Activated naive CD4-positive, alpha-beta T cell treated with anti-CD3 and anti-CD28 coated beads, Interleukin-2, amount 10 ng/mL, durations not matched to agents 7 days and 5 days (primary cell): ENCODE measurements at regions not wholly inside any gene's neighbourhood (a gene's known extent, or its start where the extent isn't known, plus 50 kb on each side); places are given as distances from the start of the nearest gene placed in this dataset.
A peak's percentile ranks its signal among the peaks of the same experiment; 100 is the strongest.
"Not testable (repeated sequence)": the region's sequence is repeated elsewhere in the genome, so short reads cannot be mapped to it uniquely, and the experiment has no call there.

Experiments used
- CTCF ChIA-PET: fragments of 350-600 bp; sonication (Branson Sonifier 250); formaldehyde crosslinking; loops from one replicate; lab custom pipeline; 2021; ENCODE audit warnings: antibody characterized with exemption; lab: Charles Lee
- DNase-seq: peaks from one replicate; pipeline ENCODE4 v3.0.0-alpha.2; 2020
- H3K27ac Mint-ChIP-seq: one replicate; pipeline ENCODE4 v1.8.0; 2021; ENCODE audit warnings: mild to moderate bottlenecking, moderate library complexity, mixed read lengths
- H3K27me3 Mint-ChIP-seq: one replicate; pipeline ENCODE4 v1.8.0; 2021; ENCODE audit warnings: mild to moderate bottlenecking, mixed read lengths
- H3K36me3 Mint-ChIP-seq: one replicate; pipeline ENCODE4 v1.8.0; 2021; ENCODE audit warnings: mixed read lengths
- H3K4me1 Mint-ChIP-seq: one replicate; pipeline ENCODE4 v1.8.0; 2021; ENCODE audit warnings: mixed read lengths
- H3K4me3 Mint-ChIP-seq: one replicate; pipeline ENCODE4 v1.8.0; 2021; ENCODE audit warnings: mild to moderate bottlenecking, moderate library complexity, mixed read lengths
- H3K9me3 Mint-ChIP-seq: one replicate; pipeline ENCODE4 v1.8.0; 2021; ENCODE audit warnings: mixed read lengths

GRCh38 chr9:61628951-61629350 is 439.1 kb downstream of the SPATA31A7 start:
- H3K4me1 Mint-ChIP-seq: not testable (repeated sequence)

GRCh38 chr9:61634192-61634591 is 444.4 kb downstream of the SPATA31A7 start:
- H3K9me3 Mint-ChIP-seq: no peaks in the 10 kb centered on the region
- CTCF ChIA-PET: no interaction called here
- H3K36me3 Mint-ChIP-seq: no peaks in the 10 kb centered on the region
- no peaks in the 10 kb centered on the region for H3K4me1 Mint-ChIP-seq
- H3K4me3 Mint-ChIP-seq: no peak overlapping the region
- H3K27ac Mint-ChIP-seq: no peak overlapping the region
- H3K27me3 Mint-ChIP-seq: no peaks in the 10 kb centered on the region
- no peak for DNase-seq

More at GRCh38 chr9:61628951-61629350, 439.1 kb downstream of the SPATA31A7 start:
- H3K27ac Mint-ChIP-seq, CTCF ChIA-PET, H3K9me3 Mint-ChIP-seq, H3K27me3 Mint-ChIP-seq, H3K36me3 Mint-ChIP-seq, DNase-seq, H3K4me3 Mint-ChIP-seq: not testable (repeated sequence)

- H3K36me3 Mint-ChIP-seq, H3K27me3 Mint-ChIP-seq, CTCF ChIA-PET, H3K4me1 Mint-ChIP-seq, H3K27ac Mint-ChIP-seq, DNase-seq, H3K4me3 Mint-ChIP-seq: not testable (repeated sequence)
- peaks cover 15% of the 10 kb centered on the region for H3K9me3 Mint-ChIP-seq
Observed at GRCh38 chr9:61664232-61664631, 474.4 kb downstream of the SPATA31A7 start.

DNA sequence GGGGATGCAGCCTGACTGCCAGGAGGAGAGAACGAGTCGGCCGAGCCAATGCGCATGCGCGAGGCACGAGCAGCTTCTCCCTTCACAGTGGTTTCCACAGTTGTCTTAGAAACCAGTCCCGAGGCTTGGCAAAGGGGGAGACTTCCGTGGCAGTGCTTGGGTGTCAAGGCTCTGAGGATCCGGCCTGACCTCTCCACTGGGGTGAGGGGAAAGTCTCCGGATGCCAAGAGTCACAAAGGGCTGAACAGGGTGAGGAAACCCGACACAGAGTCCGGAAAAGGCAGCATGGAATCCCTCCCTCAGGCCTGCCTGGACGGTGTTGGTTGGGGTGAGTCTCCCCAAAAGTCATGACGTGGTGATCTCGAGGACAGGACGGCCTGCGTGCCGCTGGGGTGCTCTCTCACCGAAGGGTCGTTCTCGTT is 475.5 kb downstream of the SPATA31A7 start:
- Mint-ChIP-seq H3K27ac (no peak overlapping the region), H3K4me1 (no peaks in the 10 kb centered on the region), H3K4me3 (no peak overlapping the region), H3K36me3 (no peaks in the 10 kb centered on the region), H3K27me3 (no peaks in the 10 kb centered on the region), H3K9me3 (peaks cover 20% of the 10 kb centered on the region)
- no peak for DNase-seq
- CTCF ChIA-PET: no interaction called here

DNA sequence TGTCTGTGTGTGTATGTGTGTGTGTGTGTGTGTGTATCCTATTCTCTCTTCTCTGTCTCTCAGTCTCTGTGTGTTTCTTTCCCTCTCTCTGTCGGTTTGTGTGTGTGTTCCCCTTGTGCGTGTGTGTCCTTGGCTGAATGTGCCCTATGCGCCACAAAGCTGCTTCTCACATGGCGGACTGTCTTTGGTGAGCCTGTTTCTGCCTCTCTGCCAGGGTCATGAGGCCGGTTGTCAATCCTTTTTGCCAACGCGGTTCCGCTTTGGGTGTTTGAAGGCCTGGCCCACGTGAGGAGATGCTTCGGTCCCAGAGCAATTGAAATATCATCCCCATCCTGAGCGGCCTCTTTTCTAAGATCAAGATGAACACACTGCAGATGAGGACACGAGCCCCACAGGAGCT is 476.0 kb downstream of the SPATA31A7 start:
- H3K36me3 Mint-ChIP-seq: no peaks in the 10 kb centered on the region
- H3K9me3 Mint-ChIP-seq: peaks cover 25% of the 10 kb centered on the region
- H3K27me3 Mint-ChIP-seq: no peaks in the 10 kb centered on the region
- no peak overlapping the region for H3K4me3 Mint-ChIP-seq
- CTCF ChIA-PET: no interaction called here
- no peaks in the 10 kb centered on the region for H3K4me1 Mint-ChIP-seq
- no peak overlapping the region for H3K27ac Mint-ChIP-seq
- no peak for DNase-seq

- H3K36me3 Mint-ChIP-seq: no peaks in the 10 kb centered on the region
- no peak overlapping the region for H3K27ac Mint-ChIP-seq
Observed at GRCh38 chr9:61666310-61666709, 476.5 kb downstream of the SPATA31A7 start.

DNA sequence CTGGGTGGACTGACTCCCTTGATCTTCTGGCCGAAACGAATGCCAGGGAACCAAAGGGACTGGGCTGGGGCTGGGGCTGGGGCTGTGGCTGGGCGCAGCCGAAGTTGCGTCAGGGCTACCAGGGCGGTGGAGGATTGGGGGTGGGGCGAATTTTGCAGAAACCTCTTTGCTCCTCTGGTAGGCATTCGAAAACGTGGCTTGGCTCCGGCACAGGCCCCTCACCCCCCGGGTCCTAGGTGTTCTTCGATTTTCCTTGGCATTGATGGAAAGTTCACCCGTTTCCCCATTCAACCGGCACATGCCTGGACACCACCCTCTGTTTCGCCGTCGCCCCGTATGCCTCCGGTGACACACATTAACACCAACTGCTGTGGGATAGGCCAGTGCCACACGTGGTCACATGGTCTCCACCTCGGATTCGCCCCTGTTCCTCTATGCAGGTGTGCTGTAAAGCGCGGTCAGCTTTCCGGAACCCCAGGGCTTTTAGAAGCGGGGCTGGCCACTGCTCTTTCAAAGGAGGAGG is 477.1 kb downstream of the SPATA31A7 start:
- CTCF ChIA-PET: no interaction called here
- Mint-ChIP-seq H3K27ac (no peak overlapping the region), H3K4me3 (no peak overlapping the region), H3K27me3 (no peaks in the 10 kb centered on the region), H3K36me3 (no peaks in the 10 kb centered on the region), H3K9me3 (peaks cover 30% of the 10 kb centered on the region), H3K4me1 (no peaks in the 10 kb centered on the region)
- DNase-seq: no peak

More at GRCh38 chr9:61666310-61666709, 476.5 kb downstream of the SPATA31A7 start:
- CTCF ChIA-PET: no interaction called here
- H3K27me3 Mint-ChIP-seq: no peaks in the 10 kb centered on the region
- H3K9me3 Mint-ChIP-seq: peaks cover 28% of the 10 kb centered on the region
- no peak for DNase-seq
- no peaks in the 10 kb centered on the region for H3K4me1 Mint-ChIP-seq
- no peak overlapping the region for H3K4me3 Mint-ChIP-seq

DNA sequence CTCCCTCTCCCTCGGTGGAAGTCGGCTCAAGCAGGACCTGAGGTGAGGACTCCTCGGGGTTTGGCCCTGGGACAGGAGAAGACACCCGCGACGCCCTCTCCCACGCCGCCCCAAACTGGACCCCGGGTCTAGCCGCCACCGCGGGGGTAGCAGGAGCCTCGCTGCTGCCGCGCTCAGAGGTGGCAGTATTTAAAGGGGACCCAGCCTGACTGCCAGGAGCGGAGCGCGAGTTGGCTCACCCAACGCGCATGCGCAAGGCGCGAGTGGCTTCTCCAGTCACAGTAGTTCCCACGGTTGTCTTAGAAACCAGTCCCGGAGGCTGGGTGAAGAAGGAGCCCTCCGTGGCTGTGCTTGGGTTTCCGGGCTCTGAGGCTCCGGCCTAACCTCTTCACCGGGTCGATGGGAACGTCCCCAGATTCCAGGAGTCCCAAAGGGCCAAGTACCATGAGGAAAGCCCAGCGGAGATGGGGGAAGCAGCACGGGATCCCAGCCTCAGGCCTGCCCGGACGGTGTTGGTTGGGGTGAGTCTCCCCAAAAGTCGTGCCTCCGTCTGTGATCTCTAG is 477.8 kb downstream of the SPATA31A7 start:
- no peaks in the 10 kb centered on the region for H3K27me3 Mint-ChIP-seq
- no peaks in the 10 kb centered on the region for H3K36me3 Mint-ChIP-seq
- H3K27ac Mint-ChIP-seq: no peak overlapping the region
- H3K9me3 Mint-ChIP-seq: peaks cover 30% of the 10 kb centered on the region
- CTCF ChIA-PET: no interaction called here
- H3K4me3 Mint-ChIP-seq: no peak overlapping the region
- H3K4me1 Mint-ChIP-seq: no peaks in the 10 kb centered on the region
- no peak for DNase-seq

DNA sequence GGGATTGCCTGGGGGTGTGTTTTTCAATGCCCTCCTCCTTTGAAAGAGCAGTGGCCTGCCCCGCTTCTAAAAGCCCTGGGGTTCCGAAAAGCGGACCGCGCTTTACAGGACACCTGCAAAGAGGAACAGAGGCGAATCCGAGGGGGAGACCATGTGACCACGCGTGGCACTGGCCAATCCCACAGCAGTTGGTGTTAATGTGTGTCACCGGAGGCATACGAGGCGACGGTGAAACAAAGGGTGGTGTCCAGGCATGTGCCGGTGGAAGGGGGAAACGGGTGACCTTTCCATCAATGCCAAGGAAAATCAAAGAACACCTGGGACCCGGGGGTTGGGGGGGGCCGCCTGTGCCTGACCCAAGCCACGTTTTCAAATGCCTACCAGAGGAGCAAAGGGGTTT is 478.4 kb downstream of the SPATA31A7 start:
- H3K27ac Mint-ChIP-seq, DNase-seq, H3K4me1 Mint-ChIP-seq, H3K36me3 Mint-ChIP-seq, CTCF ChIA-PET, H3K4me3 Mint-ChIP-seq, H3K27me3 Mint-ChIP-seq: not testable (repeated sequence)
- H3K9me3 Mint-ChIP-seq: peaks cover 32% of the 10 kb centered on the region

DNA sequence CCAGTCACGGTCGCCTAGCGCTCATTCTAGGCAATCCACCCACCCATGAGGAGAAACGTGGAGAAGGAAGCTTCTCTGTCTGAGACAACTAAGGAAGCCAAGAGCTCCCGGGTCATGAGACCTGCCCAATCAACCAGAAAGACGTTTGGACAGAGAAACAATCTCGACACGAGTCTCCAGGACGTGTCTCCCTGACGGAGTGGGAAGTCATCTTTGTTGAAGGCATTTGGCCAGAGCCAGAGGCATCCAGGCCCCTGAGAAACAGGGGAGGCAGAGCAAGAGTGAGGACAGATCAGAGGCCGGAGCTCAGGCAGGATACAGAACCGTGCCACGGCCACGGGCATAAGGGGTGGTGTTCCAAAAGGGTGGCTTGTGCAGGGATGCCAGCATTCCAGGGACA is 479.0 kb downstream of the SPATA31A7 start:
- no peak overlapping the region for H3K4me3 Mint-ChIP-seq
- H3K27me3 Mint-ChIP-seq: no peaks in the 10 kb centered on the region
- no peaks in the 10 kb centered on the region for H3K36me3 Mint-ChIP-seq
- no peak for DNase-seq
- H3K4me1 Mint-ChIP-seq: no peaks in the 10 kb centered on the region
- peaks cover 36% of the 10 kb centered on the region for H3K9me3 Mint-ChIP-seq
- CTCF ChIA-PET: no interaction called here
- no peak overlapping the region for H3K27ac Mint-ChIP-seq

DNA sequence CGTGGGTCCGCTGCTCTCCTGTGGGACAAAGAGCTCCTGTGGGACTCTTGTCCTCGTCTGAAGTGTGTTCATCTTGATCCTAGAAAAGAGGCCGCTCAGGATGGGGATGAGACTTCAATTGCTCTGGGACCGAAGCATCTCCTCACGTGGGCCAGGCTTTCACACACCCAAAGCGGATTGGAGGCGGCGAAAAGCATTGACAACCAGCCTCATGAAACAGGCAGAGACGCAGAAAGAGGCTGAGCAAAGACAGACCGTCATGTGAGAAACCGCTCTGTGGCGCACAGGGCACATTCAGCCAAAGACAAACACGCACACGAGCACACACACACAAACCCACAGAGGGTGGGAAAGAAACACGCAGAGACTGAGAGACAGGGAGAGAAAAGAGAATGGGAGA is 479.5 kb downstream of the SPATA31A7 start:
- H3K9me3 Mint-ChIP-seq: peaks cover 36% of the 10 kb centered on the region
- no peaks in the 10 kb centered on the region for H3K4me1 Mint-ChIP-seq
- no peak overlapping the region for H3K27ac Mint-ChIP-seq
- DNase-seq: no peak
- no peaks in the 10 kb centered on the region for H3K36me3 Mint-ChIP-seq
- H3K4me3 Mint-ChIP-seq: no peak overlapping the region
- H3K27me3 Mint-ChIP-seq: no peaks in the 10 kb centered on the region
- CTCF ChIA-PET: no interaction called here

DNA sequence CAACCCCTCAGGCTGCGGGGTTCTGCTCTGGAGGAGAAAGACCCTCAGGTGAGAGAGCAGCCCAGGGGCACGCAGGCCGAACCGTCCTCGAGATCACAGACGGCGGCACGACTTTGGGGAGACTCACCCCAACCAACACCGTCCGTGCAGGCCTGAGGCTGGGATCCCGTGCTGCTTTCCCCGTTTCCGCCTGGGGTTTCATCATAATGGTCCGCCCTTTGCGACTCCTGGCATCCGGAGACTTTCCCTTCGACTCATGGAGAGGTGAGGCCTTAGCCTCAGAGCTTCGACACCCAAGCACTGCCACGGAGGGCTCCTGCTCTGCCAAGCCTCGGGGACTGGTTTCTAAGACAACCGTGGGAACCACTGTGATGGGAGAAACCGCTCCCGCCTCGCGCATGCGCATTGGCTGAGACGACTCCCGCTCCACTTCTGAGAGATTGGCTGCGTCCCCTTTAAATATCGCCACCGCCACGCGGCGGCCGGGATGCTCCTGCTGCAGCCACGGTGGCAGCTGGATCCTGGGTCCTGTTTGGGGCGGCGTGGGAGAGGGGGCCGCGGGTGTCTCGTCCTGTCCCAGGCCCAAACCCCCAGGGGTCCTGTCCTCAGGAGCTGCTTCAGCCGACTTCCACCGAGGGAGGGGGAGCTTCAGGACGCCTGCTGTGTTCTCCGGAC is 480.1 kb downstream of the SPATA31A7 start:
- H3K36me3 Mint-ChIP-seq, H3K4me1 Mint-ChIP-seq, DNase-seq, H3K27me3 Mint-ChIP-seq, H3K4me3 Mint-ChIP-seq, CTCF ChIA-PET, H3K27ac Mint-ChIP-seq: not testable (repeated sequence)
- peaks cover 37% of the 10 kb centered on the region for H3K9me3 Mint-ChIP-seq

- CTCF ChIA-PET: no interaction called here
- peak overlapping the region; percentile 45 for H3K27ac Mint-ChIP-seq
- no peak for DNase-seq
- H3K9me3 Mint-ChIP-seq: peaks cover 39% of the 10 kb centered on the region
- no peaks in the 10 kb centered on the region for H3K27me3 Mint-ChIP-seq
- no peaks in the 10 kb centered on the region for H3K36me3 Mint-ChIP-seq
- H3K4me3 Mint-ChIP-seq: no peak overlapping the region
- no peaks in the 10 kb centered on the region for H3K4me1 Mint-ChIP-seq
Observed at GRCh38 chr9:61670616-61671015, 480.8 kb downstream of the SPATA31A7 start.

GRCh38 chr9:61671276-61671973 is 481.6 kb downstream of the SPATA31A7 start:
- Mint-ChIP-seq H3K4me1 (no peaks in the 10 kb centered on the region), H3K27ac (no peak overlapping the region), H3K27me3 (no peaks in the 10 kb centered on the region), H3K36me3 (no peaks in the 10 kb centered on the region), H3K9me3 (peaks cover 35% of the 10 kb centered on the region), H3K4me3 (no peak overlapping the region)
- no peak for DNase-seq
- CTCF ChIA-PET: no interaction called here

DNA sequence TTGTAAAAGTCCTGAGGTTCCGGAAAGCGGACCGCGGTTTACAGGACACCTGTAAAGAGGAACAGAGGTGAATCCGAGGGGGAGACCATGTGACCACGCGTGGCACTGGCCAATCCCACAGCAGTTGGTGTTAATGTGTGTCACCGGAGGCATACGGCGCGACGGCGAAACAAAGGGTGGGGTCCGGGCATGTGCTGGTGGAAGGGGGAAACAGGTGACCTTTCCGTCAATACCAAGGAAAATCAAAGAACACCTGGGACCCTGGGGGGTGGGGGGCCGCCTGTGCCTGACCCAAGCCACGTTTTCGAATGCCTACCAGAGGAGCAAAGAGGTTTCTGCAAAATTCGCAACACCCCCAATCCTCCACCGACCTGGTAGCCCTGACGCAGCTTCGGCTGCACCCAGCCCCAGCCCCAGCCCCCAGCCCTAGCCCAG is 482.3 kb downstream of the SPATA31A7 start:
- H3K27me3 Mint-ChIP-seq, H3K36me3 Mint-ChIP-seq, H3K4me1 Mint-ChIP-seq, CTCF ChIA-PET, H3K4me3 Mint-ChIP-seq, DNase-seq, H3K27ac Mint-ChIP-seq: not testable (repeated sequence)
- peaks cover 32% of the 10 kb centered on the region for H3K9me3 Mint-ChIP-seq
